A549 (cell line): ENCODE measurements at regions not wholly inside any gene's neighbourhood (a gene's known extent, or its start where the extent isn't known, plus 50 kb on each side); places are given as distances from the start of the nearest gene placed in this dataset.

ENCODE experiments used
- ATAC-seq, 2 experiments: fragments of 200-7000 bp in 1 of 2; fragments of >200 bp in 1 of 2; cut with Nextera tagmentation in 1 of 2; cut with Tn5 transposase in 1 of 2; 3 replicates each; pipeline versions ENCODE4 v1.8.0 to v1.9.1; 2018 to 2020; ENCODE audit warnings: mild to moderate bottlenecking in 1 of 2, moderate library complexity in 1 of 2
- CTCF ChIA-PET: fragments of 300-600 bp; sonication (Branson Sonifier 250); formaldehyde crosslinking; extraction: SDS; loops from one replicate; lab custom pipeline; 2021; ENCODE audit warnings: antibody characterized with exemption, inconsistent platforms; lab: Yijun Ruan, JAX
- POLR2A ChIA-PET: fragments of 350-600 bp; formaldehyde crosslinking; extraction: SDS; loops from one replicate; lab custom pipeline; 2021; ENCODE audit warnings: antibody characterized with exemption, inconsistent platforms; lab: Yijun Ruan, JAX
- DNase-seq, 2 experiments: peaks; one replicate each; pipeline versions ENCODE4 v3.0.0 to v3.0.0-alpha.2; 2011 to 2016; ENCODE audit warnings: low read depth in 1 of 2, low spot score in 1 of 2
- FAIRE-seq: peaks from 2 replicates; lab custom pipeline; 2011; peaks lifted over from hg19 to GRCh38; lab: Jason Lieb, UNC
- H3K27ac ChIP-seq, 2 experiments: fragments of >200 bp; sonication (Bioruptor Twin); formaldehyde crosslinking; 3 replicates each; pipeline ENCODE4 v1.5.1; 2016 to 2017
- H3K4me1 ChIP-seq: fragments of >200 bp; sonication (Bioruptor Twin); formaldehyde crosslinking; 3 replicates; pipeline ENCODE4 v1.6.1; 2016
- H3K4me2 ChIP-seq: fragments of >200 bp; sonication (Bioruptor Twin); formaldehyde crosslinking; 3 replicates; pipeline ENCODE4 v1.6.1; 2016
- H3K4me3 ChIP-seq: fragments of >200 bp; sonication (Bioruptor Twin); formaldehyde crosslinking; 3 replicates; pipeline ENCODE4 v1.5.1; 2016
- H3K9me3 ChIP-seq: fragments of >200 bp; sonication (Bioruptor Twin); formaldehyde crosslinking; 3 replicates; pipeline ENCODE4 v1.6.1; 2016
- BHLHE40 ChIP-seq: IDR thresholded peaks from 2 replicates; pipeline ENCODE4 v1.6.1; 2012; ENCODE audit warnings: low read depth, low read length, inconsistent platforms
- CEBPB ChIP-seq, 2 experiments: fragments of >200 bp in 1 of 2; sonication (Bioruptor Twin) in 1 of 2; formaldehyde crosslinking in 1 of 2; IDR thresholded peaks; 2 replicates each; pipeline ENCODE4 v1.6.1; 2012 to 2016
- CHD4 ChIP-seq: fragments of 200-600 bp; sonication (generic); IDR thresholded peaks from 2 replicates; pipeline ENCODE4 v1.6.1; 2016; ENCODE audit warnings: antibody characterized with exemption, mild to moderate bottlenecking, borderline replicate concordance
- CTCF ChIP-seq: fragments of >200 bp; sonication (Bioruptor Twin); formaldehyde crosslinking; IDR thresholded peaks from 3 replicates; pipeline ENCODE4 v1.5.1; 2016
- E2F6 ChIP-seq: IDR thresholded peaks from 2 replicates; pipeline ENCODE4 v1.6.1; 2012; ENCODE audit warnings: low read depth, borderline replicate concordance
- EHMT2 ChIP-seq: fragments of 200-600 bp; sonication (generic); IDR thresholded peaks from 2 replicates; pipeline ENCODE4 v1.6.1; 2016; ENCODE audit warnings: antibody characterized with exemption, low read depth, mild to moderate bottlenecking, moderate library complexity
- FOSB ChIP-seq: fragments of 250-450 bp; sonication (Bioruptor Pico); IDR thresholded peaks from 2 replicates; pipeline ENCODE4 v1.5.0; 2020; ENCODE audit warnings: mild to moderate bottlenecking, moderate library complexity
- GATA3 ChIP-seq: IDR thresholded peaks from 2 replicates; pipeline ENCODE4 v1.6.1; 2012; ENCODE audit warnings: borderline replicate concordance
- HEYL ChIP-seq: fragments of 250-450 bp; sonication (Bioruptor Pico); IDR thresholded peaks from 2 replicates; pipeline ENCODE4 v1.8.0; 2021; ENCODE audit warnings: mild to moderate bottlenecking, moderate library complexity
- HMGXB4 ChIP-seq: fragments of 250-450 bp; sonication (Bioruptor Pico); IDR thresholded peaks from 2 replicates; pipeline ENCODE4 v1.5.0; 2021; ENCODE audit warnings: mild to moderate bottlenecking, moderate library complexity, borderline replicate concordance
- HOXB13 ChIP-seq: fragments of 250-450 bp; sonication (Bioruptor Pico); IDR thresholded peaks from 2 replicates; pipeline ENCODE4 v1.5.0; 2020; ENCODE audit warnings: low read depth, mild to moderate bottlenecking, moderate library complexity
- HOXB5 ChIP-seq: fragments of 250-450 bp; sonication (Bioruptor Pico); IDR thresholded peaks from 2 replicates; pipeline ENCODE4 v1.5.0; 2020; ENCODE audit warnings: mild to moderate bottlenecking, moderate library complexity
- MAFK ChIP-seq: fragments of 450-650 bp; IDR thresholded peaks from 2 replicates; pipeline ENCODE4 v1.6.1; 2014; ENCODE audit not compliant: partially characterized antibody
- MAZ ChIP-seq: fragments of 150-350 bp; IDR thresholded peaks from 2 replicates; pipeline ENCODE4 v1.6.1; 2014; ENCODE audit warnings: antibody characterized with exemption, low read depth, low read length, borderline replicate concordance
- RAD21 ChIP-seq, 2 experiments: fragments of >200 bp in 1 of 2; sonication (Bioruptor Twin) in 1 of 2; formaldehyde crosslinking in 1 of 2; IDR thresholded peaks in 1 of 2; conservative IDR thresholded peaks in 1 of 2; 2 replicates in 1 of 2; 3 replicates in 1 of 2; pipeline ENCODE4 v1.6.1; 2012 to 2018; ENCODE audit warnings: inconsistent platforms in 1 of 2
- RARB ChIP-seq: fragments of 250-450 bp; sonication (Bioruptor Pico); IDR thresholded peaks from 2 replicates; pipeline ENCODE4 v1.8.0; 2021; ENCODE audit warnings: mild to moderate bottlenecking, moderate library complexity
- REST ChIP-seq: fragments of 200-600 bp; sonication (generic); IDR thresholded peaks from 2 replicates; pipeline ENCODE4 v1.6.1; 2016; ENCODE audit warnings: antibody characterized with exemption, mild to moderate bottlenecking, moderate library complexity
- SMC3 ChIP-seq: fragments of >200 bp; sonication (Bioruptor Twin); formaldehyde crosslinking; IDR thresholded peaks from 3 replicates; pipeline ENCODE4 v1.6.1; 2018; ENCODE audit warnings: inconsistent platforms
- ZNF302 ChIP-seq: fragments of 250-450 bp; sonication (Bioruptor Pico); IDR thresholded peaks from 2 replicates; pipeline ENCODE4 v1.9.0; 2021; ENCODE audit warnings: inconsistent platforms, mild to moderate bottlenecking, moderate library complexity
- WGBS: methylation state at CpG from one replicate; pipeline ENCODE4 v1.1.6; 2017; ENCODE audit errors: missing lambda C conversion rate; 5-methylcytosine and 5-hydroxymethylcytosine counted together

GRCh38 chr1:234877761-234878160 lies 250.9 kb downstream of the TOMM20 start:
- DNase-seq (no peak), FAIRE-seq (no peak), ATAC-seq (no peak)
- peak overlapping the region in 1 of 2 experiments; percentile 86; a peak in 3 of 6 replicates for H3K27ac ChIP-seq
- H3K4me3 ChIP-seq: no peak overlapping the region
- 87% methylated on average over 7 of the region's 7 CpGs for WGBS
- TF ChIP-seq HMGXB4 (CRISPR knock-in tag) (no peak), SMC3 (no peak), REST (no peak), FOSB (CRISPR knock-in tag) (no peak), MAZ (no peak), HOXB5 (CRISPR knock-in tag) (no peak), EHMT2 (no peak), HOXB13 (CRISPR knock-in tag) (no peak), CTCF (no peak), HEYL (CRISPR knock-in tag) (no peak), CHD4 (no peak), BHLHE40 (no peak)
- POLR2A ChIA-PET: no interaction called here
- H3K9me3 ChIP-seq: no peaks in the 10 kb centered on the region
- peaks cover 29% of the 10 kb centered on the region for H3K4me1 ChIP-seq
- no peak overlapping the region for H3K4me2 ChIP-seq
- CTCF ChIA-PET: interaction anchor here (1.0 to 1.2 kb wide), 3 partner anchors 9 to 27 kb away, joined by 3 read pairs; no protein-coding TSS in a partner anchor

- CTCF ChIA-PET: interaction anchor here (0.6 to 0.9 kb wide), 2 partner anchors 15 to 139 kb away, joined by 3 read pairs; no protein-coding TSS in a partner anchor
- peaks cover 32% of the 10 kb centered on the region for H3K4me1 ChIP-seq
- peak; percentile 34 for TF ChIP-seq GATA3
- no peak for TF ChIP-seq ZNF302
- peak in 1 of 2 experiments; percentile 10; a peak in 1 of 5 replicates for TF ChIP-seq RAD21 (conservative IDR thresholded peaks at IDR 0.05 in 1 of 2, IDR thresholded peaks at IDR 0.05 in 1 of 2)
- no peak for TF ChIP-seq E2F6
- peak; percentile 90 for TF ChIP-seq MAFK
- TF ChIP-seq CTCF: no peak
- TF ChIP-seq RARB (CRISPR knock-in tag): no peak
- peak; percentile 84 to 94; a peak in 3 of 4 replicates for TF ChIP-seq CEBPB (IDR thresholded peaks at IDR 0.05)
- TF ChIP-seq REST: no peak
- ATAC-seq: peak; percentile 40 to 72; a peak in 4 of 6 replicates
- no peaks in the 10 kb centered on the region for H3K9me3 ChIP-seq
- POLR2A ChIA-PET: no interaction called here
- no peak for FAIRE-seq
- peak overlapping the region; percentile 35 to 86 for H3K27ac ChIP-seq
- peak in 1 of 2 experiments; percentile 75 for DNase-seq
- no peak overlapping the region for H3K4me3 ChIP-seq
- 68% methylated on average over 15 of the region's 15 CpGs for WGBS
- peak overlapping the region; percentile 27 for H3K4me2 ChIP-seq
These were observed 252.4 kb downstream of the TOMM20 start for GRCh38 chr1:234875953-234876855.
